ENCODE measurements at regions not wholly inside any gene's neighbourhood (a gene's known extent, or its start where the extent isn't known, plus 50 kb on each side); places are given as distances from the start of the nearest gene placed in this dataset.

- Mint-ChIP-seq H3K27me3 (ENCODE audit: insufficient read depth) (peaks cover 40% of the 10 kb centered on the region), H3K36me3 (ENCODE audit: low read depth) (peaks cover 14% of the 10 kb centered on the region; the same call in 1 of the 2 replicates), H3K9me3 (peaks cover 20% of the 10 kb centered on the region), H3K27ac (no peak overlapping the region), H3K4me3 (no peak overlapping the region), H3K4me1 (ENCODE audit: low read depth) (no peaks in the 10 kb centered on the region)
- TF ChIP-seq CTCF (IDR thresholded peaks at IDR 0.05), result no peak
- DNase-seq, result no peak
These were observed 120.7 kb downstream of the KCNF1 start for GRCh38 chr2:11032396-11032795.

DNA sequence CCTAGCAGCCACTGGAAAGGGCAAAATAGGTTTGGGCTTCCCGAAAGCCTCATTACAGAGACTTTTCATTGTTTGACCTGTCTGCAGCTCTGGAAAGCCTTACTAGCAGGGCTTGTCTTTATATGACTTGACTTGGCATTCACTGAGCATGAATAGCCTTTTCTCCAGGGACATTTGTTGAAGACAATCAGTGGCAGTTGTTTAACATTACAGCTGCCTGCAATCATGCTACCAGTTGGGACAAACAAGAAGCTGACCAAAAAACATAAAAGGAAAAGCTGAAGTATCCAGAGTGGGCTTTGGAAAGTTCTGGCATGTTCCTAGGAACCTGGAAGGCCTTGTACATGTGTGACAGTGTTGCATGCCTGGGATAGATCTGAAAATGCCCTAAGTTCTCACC lies 121.4 kb downstream of the KCNF1 start:
- Mint-ChIP-seq H3K27ac (no peak overlapping the region), H3K4me1 (ENCODE audit: low read depth) (no peaks in the 10 kb centered on the region), H3K36me3 (ENCODE audit: low read depth) (peaks cover 14% of the 10 kb centered on the region; the same call in 1 of the 2 replicates), H3K9me3 (peaks cover 27% of the 10 kb centered on the region), H3K4me3 (no peak overlapping the region), H3K27me3 (ENCODE audit: insufficient read depth) (peaks cover 44% of the 10 kb centered on the region)
- no peak for TF ChIP-seq CTCF (IDR thresholded peaks at IDR 0.05)
- DNase-seq, result no peak

GRCh38 chr2:11038641-11039040 lies 116.6 kb upstream of the SLC66A3 start:
- H3K27ac Mint-ChIP-seq, result no peak overlapping the region
- H3K27me3 Mint-ChIP-seq (ENCODE audit: insufficient read depth), result peaks cover 50% of the 10 kb centered on the region
- no peak for TF ChIP-seq CTCF (IDR thresholded peaks at IDR 0.05)
- H3K4me3 Mint-ChIP-seq, result no peak overlapping the region
- DNase-seq, result no peak
- H3K4me1 Mint-ChIP-seq (ENCODE audit: low read depth), result no peaks in the 10 kb centered on the region
- H3K36me3 Mint-ChIP-seq (ENCODE audit: low read depth), result peaks cover 14% of the 10 kb centered on the region; the same call in 1 of the 2 replicates
- peaks cover 32% of the 10 kb centered on the region for H3K9me3 Mint-ChIP-seq

- H3K36me3 Mint-ChIP-seq (ENCODE audit: low read depth), result peaks cover 12% of the 10 kb centered on the region; the same call in 1 of the 2 replicates
- peaks cover 54% of the 10 kb centered on the region for H3K27me3 Mint-ChIP-seq (ENCODE audit: insufficient read depth)
- H3K4me3 Mint-ChIP-seq, result no peak overlapping the region
- H3K9me3 Mint-ChIP-seq, result peaks cover 29% of the 10 kb centered on the region
- H3K27ac Mint-ChIP-seq, result no peak overlapping the region
- TF ChIP-seq CTCF (IDR thresholded peaks at IDR 0.05), result no peak
- no peak for DNase-seq
- H3K4me1 Mint-ChIP-seq (ENCODE audit: low read depth), result no peaks in the 10 kb centered on the region
These were observed 114.3 kb upstream of the SLC66A3 start for GRCh38 chr2:11040992-11041391.

DNA sequence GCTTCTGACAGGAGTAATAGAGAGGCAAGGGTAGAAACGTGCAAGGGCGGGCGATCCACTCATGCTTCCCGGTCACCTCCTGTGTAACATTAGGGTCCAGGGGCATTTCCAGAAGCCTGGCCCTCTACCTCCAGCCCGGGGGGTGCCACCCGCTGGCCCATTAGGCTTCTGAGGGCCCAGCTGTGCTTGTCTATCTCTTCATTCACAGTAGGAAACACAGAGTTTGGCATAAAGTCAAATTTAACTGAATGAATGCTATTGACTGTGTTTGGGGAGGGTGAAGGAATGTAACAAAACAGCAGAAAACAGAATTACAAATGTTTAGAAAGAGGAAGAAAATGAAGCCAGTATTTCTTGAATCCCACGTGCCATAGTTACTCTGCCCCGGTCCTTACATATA lies 112.4 kb upstream of the SLC66A3 start:
- H3K9me3 Mint-ChIP-seq, result peaks cover 10% of the 10 kb centered on the region
- no peak overlapping the region for H3K27ac Mint-ChIP-seq
- TF ChIP-seq CTCF (IDR thresholded peaks at IDR 0.05), result no peak
- H3K4me1 Mint-ChIP-seq (ENCODE audit: low read depth), result no peaks in the 10 kb centered on the region
- no peaks in the 10 kb centered on the region for H3K36me3 Mint-ChIP-seq (ENCODE audit: low read depth)
- H3K27me3 Mint-ChIP-seq (ENCODE audit: insufficient read depth), result peaks cover 43% of the 10 kb centered on the region
- no peak for DNase-seq
- no peak overlapping the region for H3K4me3 Mint-ChIP-seq

- H3K4me1 Mint-ChIP-seq (ENCODE audit: low read depth), result no peaks in the 10 kb centered on the region
- H3K9me3 Mint-ChIP-seq, result peaks cover 6% of the 10 kb centered on the region
- no peak for TF ChIP-seq CTCF (IDR thresholded peaks at IDR 0.05)
- no peak for DNase-seq
- peaks cover 39% of the 10 kb centered on the region for H3K27me3 Mint-ChIP-seq (ENCODE audit: insufficient read depth)
- no peak overlapping the region for H3K27ac Mint-ChIP-seq
- no peaks in the 10 kb centered on the region for H3K36me3 Mint-ChIP-seq (ENCODE audit: low read depth)
- H3K4me3 Mint-ChIP-seq, result no peak overlapping the region
These were observed 112.0 kb upstream of the SLC66A3 start for GRCh38 chr2:11043245-11043644.
